Heart left ventricle (tissue), 13 donors: ENCODE measurements at regions not wholly inside any gene's neighbourhood (a gene's known extent, or its start where the extent isn't known, plus 50 kb on each side); places are given as distances from the start of the nearest gene placed in this dataset.

Experiments used
- POLR2A ChIP-seq, 2 donors: fragments of 450-650 bp; IDR thresholded peaks; one replicate each; pipeline ENCODE4 v1.6.1; 2017; ENCODE audit warnings: antibody characterized with exemption in 2 of 2, mild to moderate bottlenecking in 2 of 2, moderate library complexity in 2 of 2
- TF ChIP-seq, protein P1 (sequence below), 12 donors: fragments of 200-600 bp; sonication (generic) in 4 of 12; IDR thresholded peaks; one replicate each; pipeline versions ENCODE4 v1.5.0 to v1.8.0; 2018 to 2022; ENCODE audit warnings: antibody characterized with exemption in 12 of 12, mild to moderate bottlenecking in 5 of 12
- donor health status: ischemic (EF 13 %, LVEDD 7.1; RV severe dilation, severe dysfunction).
- donor health status: DM: no; HTN: yes; CAD: no.
- donor health status: DM: no; HTN: no; CAD: no.
- donor health status: ischemic (EF 25% LVEDD 6.9; RV normal size, moderate dysfunction).
- donor health status: ischemic (EF 25% LVEDD 5.7; RV mildly dilated, moderate dysfunction).
- donor health status: ischemic (EF 35%, LVEDD 5.7; RV mildly dilated, moderate dysfunction).
- donor health status: nonischemic (EF 11% LVEDD 7.7; RV severe dilation, severe dysfunction).
- donor health status: DM: yes; HTN: yes; CAD: no.
- donor health status: PGD.
- donor health status: ischemic (EF 29% LVEDD 5.4; RV normal size, mild dysfunction).
- donor health status: nonischemic (EF 23%, LVEDD 6.1; RV moderate dilation, normal function).

DNA sequence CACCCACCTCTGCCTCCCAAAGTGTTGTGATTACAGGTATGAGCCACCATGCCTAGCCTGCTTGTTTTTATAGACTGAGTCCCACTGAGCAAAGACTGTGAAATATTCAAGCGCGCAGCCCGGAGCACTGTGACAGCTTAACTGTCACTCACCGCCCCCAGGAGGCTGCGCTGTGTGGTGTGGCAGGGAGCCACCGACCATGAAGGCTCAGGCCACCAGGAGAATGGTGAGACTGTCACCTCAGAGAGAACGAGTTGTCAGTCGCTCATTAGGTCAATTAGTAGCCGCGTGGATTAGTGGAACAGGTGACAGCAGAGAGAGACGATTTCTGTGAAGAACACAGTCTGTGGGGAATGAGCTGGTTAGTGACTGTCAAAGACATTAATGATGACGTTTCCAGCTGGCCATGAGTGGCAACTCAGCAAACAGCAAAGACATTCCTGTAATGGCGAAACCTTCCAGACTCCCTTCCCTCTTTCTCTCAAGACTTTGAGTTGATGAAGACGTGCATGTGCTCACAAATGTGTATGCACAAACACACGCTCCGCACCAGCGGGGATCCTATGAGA, 64.5 kb downstream of the CYCS start:
- TF ChIP-seq, protein P1, sequence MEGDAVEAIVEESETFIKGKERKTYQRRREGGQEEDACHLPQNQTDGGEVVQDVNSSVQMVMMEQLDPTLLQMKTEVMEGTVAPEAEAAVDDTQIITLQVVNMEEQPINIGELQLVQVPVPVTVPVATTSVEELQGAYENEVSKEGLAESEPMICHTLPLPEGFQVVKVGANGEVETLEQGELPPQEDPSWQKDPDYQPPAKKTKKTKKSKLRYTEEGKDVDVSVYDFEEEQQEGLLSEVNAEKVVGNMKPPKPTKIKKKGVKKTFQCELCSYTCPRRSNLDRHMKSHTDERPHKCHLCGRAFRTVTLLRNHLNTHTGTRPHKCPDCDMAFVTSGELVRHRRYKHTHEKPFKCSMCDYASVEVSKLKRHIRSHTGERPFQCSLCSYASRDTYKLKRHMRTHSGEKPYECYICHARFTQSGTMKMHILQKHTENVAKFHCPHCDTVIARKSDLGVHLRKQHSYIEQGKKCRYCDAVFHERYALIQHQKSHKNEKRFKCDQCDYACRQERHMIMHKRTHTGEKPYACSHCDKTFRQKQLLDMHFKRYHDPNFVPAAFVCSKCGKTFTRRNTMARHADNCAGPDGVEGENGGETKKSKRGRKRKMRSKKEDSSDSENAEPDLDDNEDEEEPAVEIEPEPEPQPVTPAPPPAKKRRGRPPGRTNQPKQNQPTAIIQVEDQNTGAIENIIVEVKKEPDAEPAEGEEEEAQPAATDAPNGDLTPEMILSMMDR (IDR thresholded peaks at IDR 0.05): no peak
- no peak for TF ChIP-seq POLR2A (IDR thresholded peaks at IDR 0.05)
